ENCODE measurements at regions not wholly inside any gene's neighbourhood (a gene's known extent, or its start where the extent isn't known, plus 50 kb on each side); places are given as distances from the start of the nearest gene placed in this dataset.
"Not testable (repeated sequence)": the region's sequence is repeated elsewhere in the genome, so short reads cannot be mapped to it uniquely, and the experiment has no call there.

DNA sequence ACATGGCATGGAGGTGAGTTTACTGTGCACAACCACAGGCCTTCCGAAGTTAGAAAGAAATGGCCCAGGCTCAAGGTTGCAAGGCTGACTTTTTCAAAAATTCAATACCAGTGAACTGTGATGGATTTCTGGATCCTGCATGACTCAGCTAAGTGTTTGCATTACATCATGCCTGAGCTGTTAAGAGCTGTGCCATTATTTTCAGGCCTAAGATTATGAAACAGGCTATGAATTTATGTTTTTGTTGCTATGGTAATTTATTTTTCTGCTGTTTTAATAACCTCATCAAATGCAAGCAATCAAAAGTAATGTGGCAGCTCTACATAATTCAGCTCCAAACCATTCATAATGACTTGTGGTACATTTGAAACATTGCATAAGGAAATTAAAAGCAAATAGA lies 457.7 kb upstream of the TMEM132C start:
- Histone ChIP-seq H3K4me3 (no peak overlapping the region), H3F3A (ENCODE audit: insufficient read depth, low read depth) (no peaks in the 10 kb centered on the region), H3K9me3 (ENCODE audit: insufficient read depth, low read depth) (no peaks in the 10 kb centered on the region), H3K27me3 (ENCODE audit: insufficient read depth, low read depth) (no peaks in the 10 kb centered on the region), H3K4me2 (no peak overlapping the region), H3K4me1 (replicated peaks; ENCODE audit: insufficient read depth) (no peaks in the 10 kb centered on the region), H3K9me2 (ENCODE audit: insufficient read depth) (no peaks in the 10 kb centered on the region), H2AFZ (no peak overlapping the region), H3K79me2 (ENCODE audit: low read depth) (no peaks in the 10 kb centered on the region), H3K27ac (no peak overlapping the region), H3K36me3 (ENCODE audit: low read depth) (no peaks in the 10 kb centered on the region), H4K20me1 (ENCODE audit: insufficient read depth) (no peaks in the 10 kb centered on the region)
- TF ChIP-seq, protein P1, sequence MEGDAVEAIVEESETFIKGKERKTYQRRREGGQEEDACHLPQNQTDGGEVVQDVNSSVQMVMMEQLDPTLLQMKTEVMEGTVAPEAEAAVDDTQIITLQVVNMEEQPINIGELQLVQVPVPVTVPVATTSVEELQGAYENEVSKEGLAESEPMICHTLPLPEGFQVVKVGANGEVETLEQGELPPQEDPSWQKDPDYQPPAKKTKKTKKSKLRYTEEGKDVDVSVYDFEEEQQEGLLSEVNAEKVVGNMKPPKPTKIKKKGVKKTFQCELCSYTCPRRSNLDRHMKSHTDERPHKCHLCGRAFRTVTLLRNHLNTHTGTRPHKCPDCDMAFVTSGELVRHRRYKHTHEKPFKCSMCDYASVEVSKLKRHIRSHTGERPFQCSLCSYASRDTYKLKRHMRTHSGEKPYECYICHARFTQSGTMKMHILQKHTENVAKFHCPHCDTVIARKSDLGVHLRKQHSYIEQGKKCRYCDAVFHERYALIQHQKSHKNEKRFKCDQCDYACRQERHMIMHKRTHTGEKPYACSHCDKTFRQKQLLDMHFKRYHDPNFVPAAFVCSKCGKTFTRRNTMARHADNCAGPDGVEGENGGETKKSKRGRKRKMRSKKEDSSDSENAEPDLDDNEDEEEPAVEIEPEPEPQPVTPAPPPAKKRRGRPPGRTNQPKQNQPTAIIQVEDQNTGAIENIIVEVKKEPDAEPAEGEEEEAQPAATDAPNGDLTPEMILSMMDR (conservative IDR thresholded peaks at IDR 0.05), result no peak
- no peak for TF ChIP-seq EZH2 (IDR thresholded peaks at IDR 0.05; ENCODE audit: low read depth)
- intact Hi-C loops (cut with micrococcal nuclease; ENCODE audit: unreplicated experiment), result no loop called here
- ChIA-PET POLR2A (ENCODE audit: unreplicated experiment) (no interaction called here), CTCF (no interaction called here)
- no peak for DNase-seq
- no TSS peak for BruUV-seq (replicated peaks)

DNA sequence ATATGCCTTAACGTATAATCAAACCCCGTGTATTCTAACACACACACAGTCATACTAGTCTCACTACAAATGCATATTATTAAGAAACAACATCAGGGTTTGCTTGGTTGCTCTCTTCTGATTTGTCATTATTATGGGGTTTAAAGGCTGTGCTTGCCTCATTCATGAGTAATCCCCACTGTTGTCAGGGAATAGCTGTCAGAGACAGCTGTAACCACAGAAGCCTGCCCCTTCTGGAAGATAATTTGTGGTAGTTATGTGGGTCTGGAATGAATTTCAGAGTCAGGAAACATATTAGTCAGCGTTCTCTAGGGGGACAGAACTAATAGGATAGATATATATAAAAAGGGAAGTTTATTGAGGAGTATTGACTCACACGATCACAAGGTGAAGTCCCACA lies 456.9 kb upstream of the TMEM132C start:
- Histone ChIP-seq H2AFZ (no peak overlapping the region), H3K4me1 (replicated peaks; ENCODE audit: insufficient read depth) (no peaks in the 10 kb centered on the region), H3F3A (ENCODE audit: insufficient read depth, low read depth) (no peaks in the 10 kb centered on the region), H3K79me2 (ENCODE audit: low read depth) (no peaks in the 10 kb centered on the region), H3K9me2 (ENCODE audit: insufficient read depth) (no peaks in the 10 kb centered on the region), H3K9me3 (ENCODE audit: insufficient read depth, low read depth) (no peaks in the 10 kb centered on the region), H3K4me3 (no peak overlapping the region), H3K4me2 (no peak overlapping the region), H4K20me1 (ENCODE audit: insufficient read depth) (no peaks in the 10 kb centered on the region), H3K27ac (no peak overlapping the region), H3K36me3 (ENCODE audit: low read depth) (no peaks in the 10 kb centered on the region), H3K27me3 (ENCODE audit: insufficient read depth, low read depth) (no peaks in the 10 kb centered on the region)
- ChIA-PET CTCF (no interaction called here), POLR2A (ENCODE audit: unreplicated experiment) (no interaction called here)
- DNase-seq, result no peak
- intact Hi-C loops (cut with micrococcal nuclease; ENCODE audit: unreplicated experiment), result no loop called here
- no peak for TF ChIP-seq EZH2 (IDR thresholded peaks at IDR 0.05; ENCODE audit: low read depth)
- TF ChIP-seq, protein P1 (conservative IDR thresholded peaks at IDR 0.05), result no peak
- BruUV-seq (replicated peaks), result no TSS peak

DNA sequence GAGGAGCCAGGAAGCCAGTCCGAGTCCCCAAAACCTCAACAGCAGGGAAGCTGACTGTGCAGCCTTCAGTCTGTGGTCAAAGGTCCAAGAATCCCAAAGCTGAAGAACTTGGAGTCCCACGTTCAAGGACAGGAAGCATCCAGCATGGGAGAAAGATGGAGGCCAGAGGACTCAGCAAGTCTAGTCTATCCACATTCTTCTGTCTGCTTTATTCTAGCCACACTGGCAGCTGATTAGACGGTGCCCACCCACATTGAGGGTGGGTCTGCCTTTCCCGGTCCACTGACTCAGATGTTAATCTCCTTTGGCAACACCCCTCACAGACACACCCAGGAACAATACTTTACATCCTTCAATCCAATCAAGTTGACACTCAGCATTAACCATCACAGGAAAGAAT lies 456.5 kb upstream of the TMEM132C start:
- H3K4me3 ChIP-seq; H3K4me1 ChIP-seq (replicated peaks; ENCODE audit: insufficient read depth); H3F3A ChIP-seq (ENCODE audit: insufficient read depth, low read depth); H3K9me2 ChIP-seq (ENCODE audit: insufficient read depth); POLR2A ChIA-PET (ENCODE audit: unreplicated experiment); DNase-seq; H3K9me3 ChIP-seq (ENCODE audit: insufficient read depth, low read depth); H3K4me2 ChIP-seq; H2AFZ ChIP-seq; CTCF ChIA-PET; H3K36me3 ChIP-seq (ENCODE audit: low read depth); intact Hi-C loops (cut with micrococcal nuclease; ENCODE audit: unreplicated experiment); BruUV-seq (replicated peaks); H3K27ac ChIP-seq; H4K20me1 ChIP-seq (ENCODE audit: insufficient read depth); H3K27me3 ChIP-seq (ENCODE audit: insufficient read depth, low read depth); H3K79me2 ChIP-seq (ENCODE audit: low read depth): not testable (repeated sequence)

DNA sequence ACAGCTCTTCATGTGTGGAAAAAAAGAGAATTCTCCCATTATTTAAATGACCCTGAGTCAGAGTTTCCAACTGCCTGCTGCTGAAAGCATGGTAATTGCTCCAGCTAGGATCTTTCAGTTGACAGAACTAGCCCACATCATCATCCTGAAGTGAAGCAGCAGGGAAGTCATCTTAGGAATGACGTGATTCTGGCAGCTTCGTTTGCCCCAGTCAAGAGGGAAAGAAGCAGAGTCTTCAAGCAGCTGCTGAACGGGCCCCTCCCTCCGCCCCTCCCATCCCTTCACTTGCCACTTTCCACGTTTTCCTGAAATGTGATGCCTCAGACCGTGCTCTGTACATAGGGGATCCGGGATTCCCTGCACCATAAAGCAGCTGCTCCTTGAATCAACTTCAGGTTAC lies 455.0 kb upstream of the TMEM132C start:
- Histone ChIP-seq H3F3A (ENCODE audit: insufficient read depth, low read depth) (no peaks in the 10 kb centered on the region), H3K9me2 (ENCODE audit: insufficient read depth) (no peaks in the 10 kb centered on the region), H3K4me2 (no peak overlapping the region), H3K4me1 (replicated peaks; ENCODE audit: insufficient read depth) (no peaks in the 10 kb centered on the region), H3K4me3 (no peak overlapping the region), H3K27me3 (ENCODE audit: insufficient read depth, low read depth) (no peaks in the 10 kb centered on the region), H3K79me2 (ENCODE audit: low read depth) (no peaks in the 10 kb centered on the region), H4K20me1 (ENCODE audit: insufficient read depth) (no peaks in the 10 kb centered on the region), H3K27ac (no peak overlapping the region), H2AFZ (no peak overlapping the region), H3K36me3 (ENCODE audit: low read depth) (no peaks in the 10 kb centered on the region), H3K9me3 (ENCODE audit: insufficient read depth, low read depth) (no peaks in the 10 kb centered on the region)
- TF ChIP-seq EZH2 (IDR thresholded peaks at IDR 0.05; ENCODE audit: low read depth), result no peak
- TF ChIP-seq, protein P1 (conservative IDR thresholded peaks at IDR 0.05), result no peak
- CTCF ChIA-PET, result no interaction called here
- intact Hi-C loops (cut with micrococcal nuclease; ENCODE audit: unreplicated experiment), result no loop called here
- BruUV-seq (replicated peaks), result no TSS peak
- POLR2A ChIA-PET (ENCODE audit: unreplicated experiment), result no interaction called here
- no peak for DNase-seq
